NCI-H82 treated with DMSO at 0.1 percent for 48 hours (cell line): ENCODE measurements at regions not wholly inside any gene's neighbourhood (a gene's known extent, or its start where the extent isn't known, plus 50 kb on each side); places are given as distances from the start of the nearest gene placed in this dataset.

ENCODE experiments used
- DNase-seq: peaks from one replicate; lab custom pipeline; 2025; ENCODE audit not compliant: unreplicated experiment; lab: John Stamatoyannopoulos, UW

GRCh38 chr5:68476854-68477253, 261.3 kb downstream of the PIK3R1 start:
- DNase-seq, result no peak

GRCh38 chr5:68478301-68479095, 262.9 kb downstream of the PIK3R1 start:
- no peak for DNase-seq

GRCh38 chr5:68479524-68479923, 264.0 kb downstream of the PIK3R1 start:
- DNase-seq, result peak; percentile 63

- DNase-seq, result no peak
These were observed 264.9 kb downstream of the PIK3R1 start for GRCh38 chr5:68480335-68480940.

GRCh38 chr5:68482199-68482598, 266.6 kb downstream of the PIK3R1 start:
- no peak for DNase-seq

GRCh38 chr5:68484307-68485068, 268.9 kb downstream of the PIK3R1 start:
- DNase-seq, result no peak

GRCh38 chr5:68489556-68489955, 274.0 kb downstream of the PIK3R1 start:
- no peak for DNase-seq

- no peak for DNase-seq
These were observed 274.9 kb downstream of the PIK3R1 start for GRCh38 chr5:68490406-68490805.

- DNase-seq, result no peak
These were observed 279.2 kb downstream of the PIK3R1 start for GRCh38 chr5:68494771-68495170.

- no peak for DNase-seq
These were observed 284.4 kb downstream of the PIK3R1 start for GRCh38 chr5:68499987-68500386.

- DNase-seq, result no peak
These were observed 285.3 kb downstream of the PIK3R1 start for GRCh38 chr5:68500813-68501212.

GRCh38 chr5:68502531-68502930, 287.0 kb downstream of the PIK3R1 start:
- DNase-seq, result no peak

- DNase-seq, result peak; percentile 32
These were observed 288.8 kb downstream of the PIK3R1 start for GRCh38 chr5:68504306-68504705.

- no peak for DNase-seq
These were observed 290.6 kb downstream of the PIK3R1 start for GRCh38 chr5:68505917-68506860.

GRCh38 chr5:68515514-68515913, 300.0 kb downstream of the PIK3R1 start:
- DNase-seq, result no peak

- DNase-seq, result no peak
These were observed 302.7 kb downstream of the PIK3R1 start for GRCh38 chr5:68518286-68518685.

- DNase-seq, result no peak
These were observed 303.6 kb downstream of the PIK3R1 start for GRCh38 chr5:68519143-68519542.

- no peak for DNase-seq
These were observed 306.2 kb downstream of the PIK3R1 start for GRCh38 chr5:68521776-68522175.

GRCh38 chr5:68522863-68523262, 307.3 kb downstream of the PIK3R1 start:
- DNase-seq, result no peak

- no peak for DNase-seq
These were observed 313.3 kb downstream of the PIK3R1 start for GRCh38 chr5:68528821-68529273.

GRCh38 chr5:68529581-68529980, 314.0 kb downstream of the PIK3R1 start:
- DNase-seq, result no peak
